T47D (cell line): ENCODE measurements at regions not wholly inside any gene's neighbourhood (a gene's known extent, or its start where the extent isn't known, plus 50 kb on each side); places are given as distances from the start of the nearest gene placed in this dataset.

Experiments
- DNase-seq, 2 experiments: peaks; one replicate each; pipeline versions ENCODE4 v3.0.0 to v3.0.0-alpha.2; 2011 to 2012; ENCODE audit warnings: low read depth in 1 of 2, low spot score in 1 of 2
- JUND ChIP-seq: IDR thresholded peaks from 2 replicates; pipeline ENCODE4 v1.6.1; 2012; ENCODE audit warnings: low read depth
- in situ Hi-C: cut with HindIII; loops from 2 replicates; pipeline ENCODE4 v1.10.0; 2016; ENCODE audit warnings: low sequenced_read_pairs, low pct_unique_long_range_greater_than_20kb

GRCh38 chr3:118298133-118298532, 736.5 kb downstream of the IGSF11 start:
- DNase-seq = no peak
- in situ Hi-C loops = no loop called here
- TF ChIP-seq JUND = no peak

GRCh38 chr3:118304557-118304956, 730.1 kb downstream of the IGSF11 start:
- no peak for DNase-seq
- TF ChIP-seq JUND = no peak
- in situ Hi-C loops = no loop called here

- no peak for TF ChIP-seq JUND
- DNase-seq = no peak
- in situ Hi-C loops = no loop called here
Measured at GRCh38 chr3:118332699-118333098, 701.9 kb downstream of the IGSF11 start.

GRCh38 chr3:118337649-118338048, 697.0 kb downstream of the IGSF11 start:
- in situ Hi-C loops = no loop called here

GRCh38 chr3:118347396-118348168, 687.1 kb downstream of the IGSF11 start:
- DNase-seq = no peak
- no peak for TF ChIP-seq JUND
- in situ Hi-C loops = no loop called here

More at GRCh38 chr3:118337649-118338048, 697.0 kb downstream of the IGSF11 start:
- no peak for TF ChIP-seq JUND
- no peak for DNase-seq

- in situ Hi-C loops = no loop called here
- TF ChIP-seq JUND = no peak
- DNase-seq = no peak
Measured at GRCh38 chr3:118348169-118348557, 686.5 kb downstream of the IGSF11 start.

GRCh38 chr3:118354556-118354955, 680.1 kb downstream of the IGSF11 start:
- no peak for DNase-seq
- TF ChIP-seq JUND = no peak

GRCh38 chr3:118369892-118370491, 664.7 kb downstream of the IGSF11 start:
- DNase-seq = no peak
- in situ Hi-C loops = no loop called here
- TF ChIP-seq JUND = no peak

More at GRCh38 chr3:118354556-118354955, 680.1 kb downstream of the IGSF11 start:
- in situ Hi-C loops = no loop called here

GRCh38 chr3:118380576-118380975, 654.1 kb downstream of the IGSF11 start:
- no peak for TF ChIP-seq JUND
- in situ Hi-C loops = no loop called here
- no peak for DNase-seq

GRCh38 chr3:118396491-118396890, 638.2 kb downstream of the IGSF11 start:
- no peak for DNase-seq
- in situ Hi-C loops = no loop called here
- no peak for TF ChIP-seq JUND

- TF ChIP-seq JUND = no peak
- DNase-seq = no peak
- in situ Hi-C loops = no loop called here
Measured at GRCh38 chr3:118400086-118400485, 634.6 kb downstream of the IGSF11 start.

- in situ Hi-C loops = no loop called here
- no peak for TF ChIP-seq JUND
- no peak for DNase-seq
Measured at GRCh38 chr3:118400886-118401285, 633.8 kb downstream of the IGSF11 start.

GRCh38 chr3:118401887-118402286, 632.8 kb downstream of the IGSF11 start:
- DNase-seq = no peak
- in situ Hi-C loops = no loop called here
- no peak for TF ChIP-seq JUND

GRCh38 chr3:118402971-118403370, 631.7 kb downstream of the IGSF11 start:
- no peak for TF ChIP-seq JUND
- in situ Hi-C loops = no loop called here
- DNase-seq = no peak
